ENCODE measurements at regions not wholly inside any gene's neighbourhood (a gene's known extent, or its start where the extent isn't known, plus 50 kb on each side); places are given as distances from the start of the nearest gene placed in this dataset.

- TF ChIP-seq PATZ1 (CRISPR knock-in tag; IDR thresholded peaks at IDR 0.05; ENCODE audit: borderline replicate concordance) (no peak), ZFP3 (CRISPR knock-in tag; IDR thresholded peaks at IDR 0.05) (no peak), CREB5 (CRISPR knock-in tag; IDR thresholded peaks at IDR 0.05; ENCODE audit: low read depth) (no peak), GLIS3 (CRISPR knock-in tag; IDR thresholded peaks at IDR 0.05) (no peak), ARNTL (CRISPR knock-in tag; IDR thresholded peaks at IDR 0.05; ENCODE audit: borderline replicate concordance, low read depth) (no peak), OSR1 (CRISPR knock-in tag; IDR thresholded peaks at IDR 0.05) (no peak), TOX (CRISPR knock-in tag; IDR thresholded peaks at IDR 0.05; ENCODE audit: borderline replicate concordance) (no peak)
Observed at GRCh38 chr7:17015598-17016031, 133.8 kb upstream of the AGR3 start.

All from SK-N-SH treated with all-trans-retinoic acid at 6 μM for 48 hours (cell line).